ENCODE measurements at regions not wholly inside any gene's neighbourhood (a gene's known extent, or its start where the extent isn't known, plus 50 kb on each side); places are given as distances from the start of the nearest gene placed in this dataset.

- TF ChIP-seq CTCF (conservative IDR thresholded peaks at IDR 0.05; ENCODE audit: low read length) (no peak), EZH2phosphoT487 (IDR thresholded peaks at IDR 0.05; ENCODE audit: borderline replicate concordance) (no peak)
These were observed 361.1 kb downstream of the TRAM1L1 start for GRCh38 chr4:116724249-116724648.
